GM12892 (cell line): ENCODE measurements at regions not wholly inside any gene's neighbourhood (a gene's known extent, or its start where the extent isn't known, plus 50 kb on each side); places are given as distances from the start of the nearest gene placed in this dataset.
"Not testable (repeated sequence)": the region's sequence is repeated elsewhere in the genome, so short reads cannot be mapped to it uniquely, and the experiment has no call there.

Experiments used
- DNase-seq: peaks from one replicate; pipeline ENCODE4 v3.0.0; 2011; ENCODE audit not compliant: insufficient read length
- FAIRE-seq: peaks from 2 replicates; lab custom pipeline; 2011; peaks lifted over from hg19 to GRCh38; lab: Jason Lieb, UNC
- POLR2A ChIP-seq: IDR thresholded peaks from 2 replicates; pipeline ENCODE4 v1.6.1; 2011; ENCODE audit warnings: low read depth, low read length, control low read depth
- POLR2AphosphoS5 ChIP-seq: IDR thresholded peaks from 2 replicates; pipeline ENCODE4 v1.6.1; 2011; ENCODE audit warnings: low read depth, low read length, control low read depth
- TAF1 ChIP-seq: IDR thresholded peaks from 2 replicates; pipeline ENCODE4 v1.6.1; 2011; ENCODE audit warnings: low read depth, mild to moderate bottlenecking, control low read depth, low read length, borderline replicate concordance

DNA sequence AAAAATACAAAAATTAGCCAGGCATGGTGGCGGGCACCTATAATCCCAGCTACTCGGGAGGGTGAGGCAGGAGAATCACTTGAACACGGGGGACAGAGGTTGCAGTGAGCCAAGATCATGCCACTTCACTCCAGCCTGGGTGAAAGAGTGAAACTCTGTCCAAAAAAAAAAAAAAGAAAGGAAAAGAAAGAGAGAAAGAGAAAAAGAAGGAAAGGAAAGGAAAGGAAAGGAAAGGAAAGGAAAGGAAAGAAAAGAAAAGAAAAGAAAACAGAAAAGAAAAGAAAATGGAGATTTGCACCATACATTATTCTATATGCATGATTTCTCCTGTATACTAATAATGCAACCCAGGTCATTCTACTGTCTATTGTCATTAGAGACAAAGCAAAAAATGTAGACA is 421.5 kb downstream of the PCDH19 start:
- not testable (repeated sequence) for FAIRE-seq

DNA sequence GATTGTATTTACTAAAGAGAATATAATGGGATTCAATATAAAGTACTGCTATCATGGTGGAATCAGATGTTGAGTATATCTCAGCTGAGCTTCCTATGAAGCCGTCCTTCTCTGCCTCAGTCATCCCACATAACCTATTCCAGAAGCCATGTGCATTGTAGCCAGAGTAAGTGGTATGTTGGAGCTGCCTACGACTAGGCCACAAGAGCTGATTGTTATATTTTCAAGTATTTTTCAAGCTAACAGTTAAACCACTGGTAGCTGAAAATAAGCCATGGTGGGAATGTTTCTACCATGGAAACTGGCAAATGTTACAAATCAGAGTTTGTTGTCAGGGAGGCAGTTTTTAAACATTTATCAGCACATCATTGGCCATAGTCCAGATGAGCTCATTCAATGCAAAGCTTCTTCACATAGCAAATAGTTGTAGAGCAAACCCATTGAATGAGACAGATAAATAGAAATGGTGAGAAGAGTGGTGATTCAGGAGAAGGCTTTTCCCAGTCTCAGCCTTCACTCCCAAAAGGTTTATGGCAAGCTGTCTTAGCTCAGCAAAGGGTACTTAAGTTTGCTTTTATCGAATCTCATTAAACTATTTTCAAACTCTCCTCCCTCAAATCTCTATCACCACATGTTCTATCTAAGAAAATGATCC is 436.4 kb downstream of the PCDH19 start:
- TF ChIP-seq POLR2AphosphoS5 (no peak), TAF1 (no peak), POLR2A (no peak)

More for the DNA sequence above, 421.5 kb downstream of the PCDH19 start:
- not testable (repeated sequence) for DNase-seq

DNA sequence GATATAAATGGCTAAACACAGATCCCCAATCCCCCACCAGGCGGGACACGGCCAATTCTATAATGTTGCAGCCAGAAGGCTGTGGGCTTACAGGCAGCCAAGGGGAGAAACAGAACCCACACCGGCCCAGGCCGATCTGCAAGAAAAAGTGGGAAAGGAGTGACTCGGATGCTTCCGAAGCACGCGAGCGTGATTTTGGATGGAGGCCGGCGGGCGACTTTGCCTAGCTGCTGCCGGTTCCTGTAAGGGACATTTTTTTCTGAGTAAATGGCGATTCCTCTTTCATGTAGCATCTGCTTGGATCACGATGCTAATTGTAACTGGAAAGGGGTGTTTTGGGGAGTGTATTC is 470.2 kb downstream of the PCDH19 start:
- DNase-seq (no peak), FAIRE-seq (no peak)
- no peak for TF ChIP-seq TAF1
- TF ChIP-seq POLR2A: no peak
- no peak for TF ChIP-seq POLR2AphosphoS5

More for the DNA sequence above, 436.4 kb downstream of the PCDH19 start:
- FAIRE-seq (no peak), DNase-seq (no peak)

DNA sequence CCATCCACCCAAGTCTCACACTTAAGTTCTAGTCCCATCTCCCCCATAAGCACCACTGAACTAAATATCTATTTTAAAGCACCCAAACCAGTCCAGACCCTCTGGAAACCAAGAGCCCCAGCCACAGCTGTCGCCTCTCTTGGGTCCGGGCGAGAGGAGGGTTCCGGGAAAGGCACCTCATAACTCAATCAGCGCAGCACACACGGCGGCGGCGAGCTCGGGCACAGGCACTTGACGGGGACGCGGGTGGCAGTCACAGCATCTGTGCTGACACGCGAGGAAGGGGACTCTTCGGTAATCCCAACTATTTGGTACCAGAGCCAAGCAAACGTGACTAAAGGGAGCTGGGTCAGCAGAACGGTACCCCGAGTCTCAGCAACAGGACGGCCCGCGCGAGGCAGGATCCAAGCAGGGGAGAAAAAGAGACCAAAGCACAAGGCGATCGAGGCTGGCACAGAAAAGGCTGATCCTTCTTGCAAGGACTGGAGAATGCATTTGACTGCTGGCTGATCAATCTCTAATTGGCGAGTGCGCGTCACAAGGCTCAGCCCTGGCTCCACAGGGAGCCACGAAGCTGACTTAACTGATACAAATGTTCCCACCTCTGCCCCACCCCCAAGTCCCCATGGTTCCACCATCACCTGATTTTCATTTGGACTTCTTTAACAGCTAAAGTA is 470.7 kb downstream of the PCDH19 start:
- FAIRE-seq, DNase-seq: not testable (repeated sequence)

DNA sequence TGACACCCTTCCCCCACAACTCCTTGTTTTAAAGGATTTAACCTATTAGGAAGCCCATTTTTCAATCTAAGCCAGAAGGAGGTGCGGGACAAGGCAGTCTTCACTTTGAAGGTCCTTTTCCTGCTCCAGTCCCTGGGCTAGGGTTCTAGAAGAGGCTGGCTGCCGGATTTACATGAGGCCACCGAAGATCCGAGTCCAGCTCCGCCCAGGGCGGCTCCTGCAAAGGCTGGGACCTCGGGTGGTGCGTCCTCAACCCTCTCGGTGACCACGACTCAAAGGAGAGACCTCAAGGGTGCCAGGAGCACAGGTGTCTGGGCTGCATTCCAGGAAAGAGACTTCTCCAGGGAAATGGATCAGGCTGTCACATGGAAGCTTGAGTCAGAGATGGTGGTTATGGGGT is 471.6 kb downstream of the PCDH19 start:
- DNase-seq (no peak), FAIRE-seq (no peak)
- TF ChIP-seq POLR2A: no peak
- no peak for TF ChIP-seq TAF1
- TF ChIP-seq POLR2AphosphoS5: no peak

DNA sequence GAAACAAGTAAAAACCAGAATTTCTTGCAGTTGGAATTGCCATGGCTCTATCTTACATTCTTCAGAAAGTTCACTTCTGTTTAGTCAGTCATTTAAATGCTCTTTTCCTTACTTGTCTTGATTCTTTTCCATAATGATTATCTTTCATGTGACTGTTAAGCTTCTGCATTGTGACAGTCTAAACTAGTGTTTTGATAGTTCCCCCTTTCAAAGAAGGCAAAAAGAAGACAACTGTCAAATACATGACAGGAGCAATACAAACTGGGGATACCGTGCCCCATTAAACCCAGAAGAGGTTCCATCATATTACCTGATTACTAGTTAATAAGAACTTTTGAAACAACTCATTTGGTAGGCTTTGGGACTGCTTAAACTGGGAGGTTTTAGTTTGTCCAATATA is 476.2 kb downstream of the PCDH19 start:
- DNase-seq (no peak), FAIRE-seq (no peak)
- TF ChIP-seq POLR2AphosphoS5 (no peak), POLR2A (no peak), TAF1 (no peak)

DNA sequence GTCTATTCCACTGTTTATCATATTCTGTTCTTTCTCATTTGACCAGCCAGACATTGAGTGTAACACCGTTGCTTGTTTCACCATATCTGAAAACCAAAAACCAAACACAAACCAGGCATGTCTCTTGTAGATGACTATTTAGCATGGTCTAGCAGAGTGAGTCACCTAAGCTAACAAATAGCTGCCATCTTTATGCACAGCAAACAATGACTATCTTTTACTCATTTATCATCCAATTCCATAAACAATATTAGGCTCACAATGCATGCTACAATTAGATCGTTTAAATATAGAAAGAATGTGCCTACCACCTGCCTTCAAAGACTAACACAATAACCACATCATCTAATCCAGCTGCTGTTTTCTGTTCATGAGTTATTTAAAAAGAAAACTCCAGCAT is 495.4 kb downstream of the PCDH19 start:
- TF ChIP-seq POLR2AphosphoS5 (no peak), TAF1 (no peak), POLR2A (no peak)
- DNase-seq (no peak), FAIRE-seq (no peak)

DNA sequence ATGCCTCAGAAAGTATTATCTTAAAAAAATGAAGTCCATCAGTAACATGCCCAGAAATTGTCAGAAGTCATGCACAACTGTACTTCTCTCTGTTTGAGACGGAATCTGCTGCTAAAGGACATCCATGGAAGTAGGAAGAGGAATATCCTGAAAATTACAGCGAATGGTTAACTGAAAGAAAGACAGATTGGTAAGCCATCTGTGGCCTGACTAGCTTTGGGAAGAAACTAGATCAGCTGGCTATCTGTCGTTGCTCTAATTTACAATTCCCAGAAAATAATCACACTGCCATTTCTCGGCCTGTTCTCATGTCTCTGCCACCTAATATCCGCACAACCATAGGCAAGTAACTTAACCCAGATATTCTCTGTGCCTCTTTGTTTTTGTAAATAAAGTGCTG is 496.5 kb downstream of the PCDH19 start:
- TF ChIP-seq TAF1 (no peak), POLR2A (no peak), POLR2AphosphoS5 (no peak)
- DNase-seq: no peak
- FAIRE-seq: no peak

DNA sequence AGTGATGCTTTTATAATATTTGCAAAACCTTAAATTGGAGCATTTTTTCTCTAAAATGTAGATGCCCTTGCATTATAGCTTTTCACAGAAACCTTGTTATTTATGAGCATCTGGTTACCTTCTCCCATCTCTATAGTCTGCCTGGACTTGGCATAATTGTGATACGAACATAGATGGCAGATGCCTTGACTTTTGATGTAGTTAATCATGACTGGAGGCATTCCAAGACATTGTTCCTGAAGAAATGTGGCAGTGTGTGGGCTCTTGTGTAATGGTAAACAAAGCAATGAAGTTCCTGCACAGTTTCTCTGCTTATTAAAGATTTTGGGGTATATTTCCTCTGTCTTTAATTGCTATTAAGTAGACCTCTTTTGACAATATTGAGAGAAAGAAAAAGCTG is 500.1 kb downstream of the PCDH19 start:
- no peak for DNase-seq
- FAIRE-seq: no peak
- TF ChIP-seq POLR2A (no peak), TAF1 (no peak)

DNA sequence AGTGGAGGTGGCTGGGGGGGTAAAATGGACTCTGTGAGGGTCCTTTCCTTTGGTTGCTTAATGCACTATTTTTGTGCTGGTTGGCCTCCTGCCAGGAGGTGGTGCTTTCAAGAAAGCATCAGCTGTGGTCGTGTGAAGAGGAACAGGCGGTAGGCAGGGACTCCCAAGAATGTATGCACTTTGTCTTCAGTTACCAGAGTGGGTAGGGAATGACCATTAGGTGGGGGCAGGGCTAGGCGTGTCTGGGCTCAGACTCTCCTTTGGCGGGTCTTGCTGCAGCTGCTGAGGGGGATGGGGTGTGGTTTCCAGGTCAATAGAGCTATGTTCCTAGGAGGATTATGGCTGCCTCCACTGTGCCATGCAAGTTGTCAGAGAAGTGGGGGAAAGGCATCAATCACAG is 509.0 kb downstream of the PCDH19 start:
- FAIRE-seq: no peak
- TF ChIP-seq POLR2AphosphoS5 (no peak), TAF1 (no peak), POLR2A (no peak)
- no peak for DNase-seq

DNA sequence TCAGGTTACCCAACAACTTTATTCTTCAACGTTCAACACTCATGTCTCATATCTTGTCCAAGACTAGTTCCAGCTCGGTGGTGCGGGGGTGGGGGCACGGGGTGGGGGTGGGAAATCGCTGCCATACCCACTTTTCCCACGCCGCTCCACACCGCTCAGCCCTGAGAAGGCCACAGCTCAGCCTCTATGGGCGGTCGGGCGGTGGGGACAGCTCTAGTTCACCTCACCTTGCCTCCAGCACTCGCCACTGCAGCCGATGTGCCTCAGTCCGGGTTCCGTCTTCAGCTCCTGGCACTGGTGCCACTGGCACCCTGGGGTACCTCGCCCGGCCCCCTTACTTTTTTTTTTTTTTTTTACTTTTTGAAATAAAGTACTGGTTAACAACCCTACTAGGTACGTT is 522.2 kb downstream of the PCDH19 start:
- no peak for DNase-seq
- no peak for TF ChIP-seq TAF1
- no peak for TF ChIP-seq POLR2A
- TF ChIP-seq POLR2AphosphoS5: no peak
- FAIRE-seq: no peak

DNA sequence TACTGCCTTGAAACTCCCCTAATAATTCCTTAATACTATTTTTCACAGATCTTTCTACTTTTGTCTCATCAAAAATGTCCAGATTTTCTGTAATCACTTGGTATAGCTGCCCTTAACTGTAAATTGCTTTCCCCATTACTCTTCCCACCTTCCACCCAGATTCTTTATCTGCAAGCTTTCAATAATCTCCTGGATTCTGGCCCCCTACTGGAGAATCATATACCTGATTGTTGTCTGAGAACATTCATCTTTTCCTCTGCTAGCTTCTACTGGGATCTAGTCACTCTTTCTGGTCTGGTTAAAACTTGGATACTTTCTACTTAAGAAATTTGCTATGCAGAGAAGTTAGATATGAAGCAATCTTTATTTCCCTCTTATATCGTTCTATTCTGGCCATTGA is 552.6 kb downstream of the PCDH19 start:
- TF ChIP-seq POLR2AphosphoS5 (no peak), POLR2A (no peak), TAF1 (no peak)
- no peak for FAIRE-seq
- DNase-seq: no peak
